HEK293 (cell line): ENCODE measurements at regions not wholly inside any gene's neighbourhood (a gene's known extent, or its start where the extent isn't known, plus 50 kb on each side); places are given as distances from the start of the nearest gene placed in this dataset.

ENCODE experiments used
- ZBTB20 ChIP-seq: fragments of 450-650 bp; formaldehyde crosslinking; IDR thresholded peaks from 2 replicates; pipeline ENCODE4 v1.5.1; 2016; ENCODE audit warnings: missing biosample characterization, missing genetic modification characterization
- ZNF121 ChIP-seq: fragments of 450-650 bp; formaldehyde crosslinking; IDR thresholded peaks from 2 replicates; pipeline ENCODE4 v1.5.1; 2016; ENCODE audit warnings: missing biosample characterization, missing genetic modification characterization
- ZNF202 ChIP-seq: fragments of 450-650 bp; formaldehyde crosslinking; IDR thresholded peaks from 2 replicates; pipeline ENCODE4 v1.5.1; 2016; ENCODE audit warnings: missing biosample characterization, missing genetic modification characterization, borderline replicate concordance
- ZNF433 ChIP-seq: fragments of 450-650 bp; formaldehyde crosslinking; IDR thresholded peaks from 2 replicates; pipeline ENCODE4 v1.5.1; 2016; ENCODE audit warnings: missing biosample characterization, missing genetic modification characterization, low read depth
- ZNF596 ChIP-seq: fragments of 450-650 bp; IDR thresholded peaks from 2 replicates; pipeline ENCODE4 v1.5.0; 2018; ENCODE audit warnings: missing biosample characterization, mild to moderate bottlenecking, missing genetic modification characterization, moderate library complexity
- TF ChIP-seq, protein P1 (sequence below): fragments of 450-650 bp; formaldehyde crosslinking; IDR thresholded peaks from 2 replicates; pipeline ENCODE4 v1.5.1; 2016; ENCODE audit warnings: missing biosample characterization, missing genetic modification characterization
- TF ChIP-seq, protein P2 (sequence below): fragments of 450-650 bp; formaldehyde crosslinking; IDR thresholded peaks from 2 replicates; pipeline ENCODE4 v1.5.1; 2016; ENCODE audit warnings: missing biosample characterization, missing genetic modification characterization

DNA sequence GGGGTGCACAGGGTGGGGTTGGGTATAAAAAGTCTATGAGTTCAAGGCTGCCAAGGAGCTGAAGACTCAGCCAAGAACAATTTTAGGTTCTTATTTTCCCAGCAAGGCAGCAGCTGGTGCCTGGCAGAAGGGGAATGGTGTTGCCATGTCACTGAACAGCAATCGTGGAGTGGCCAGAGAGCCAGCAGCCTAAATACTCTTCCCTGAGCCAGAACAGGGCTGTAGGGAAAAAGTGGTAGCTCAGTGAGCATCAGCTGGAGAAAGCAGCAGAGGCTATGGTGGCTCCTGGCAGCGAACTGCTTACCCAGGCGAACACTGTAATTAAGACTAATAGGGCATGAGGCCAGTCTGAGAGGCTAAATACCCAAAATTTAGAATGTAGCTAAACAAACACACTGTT lies 334.9 kb downstream of the RMST start:
- TF ChIP-seq, protein P1, sequence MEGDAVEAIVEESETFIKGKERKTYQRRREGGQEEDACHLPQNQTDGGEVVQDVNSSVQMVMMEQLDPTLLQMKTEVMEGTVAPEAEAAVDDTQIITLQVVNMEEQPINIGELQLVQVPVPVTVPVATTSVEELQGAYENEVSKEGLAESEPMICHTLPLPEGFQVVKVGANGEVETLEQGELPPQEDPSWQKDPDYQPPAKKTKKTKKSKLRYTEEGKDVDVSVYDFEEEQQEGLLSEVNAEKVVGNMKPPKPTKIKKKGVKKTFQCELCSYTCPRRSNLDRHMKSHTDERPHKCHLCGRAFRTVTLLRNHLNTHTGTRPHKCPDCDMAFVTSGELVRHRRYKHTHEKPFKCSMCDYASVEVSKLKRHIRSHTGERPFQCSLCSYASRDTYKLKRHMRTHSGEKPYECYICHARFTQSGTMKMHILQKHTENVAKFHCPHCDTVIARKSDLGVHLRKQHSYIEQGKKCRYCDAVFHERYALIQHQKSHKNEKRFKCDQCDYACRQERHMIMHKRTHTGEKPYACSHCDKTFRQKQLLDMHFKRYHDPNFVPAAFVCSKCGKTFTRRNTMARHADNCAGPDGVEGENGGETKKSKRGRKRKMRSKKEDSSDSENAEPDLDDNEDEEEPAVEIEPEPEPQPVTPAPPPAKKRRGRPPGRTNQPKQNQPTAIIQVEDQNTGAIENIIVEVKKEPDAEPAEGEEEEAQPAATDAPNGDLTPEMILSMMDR (tag by site-specific recombination), result no peak
- TF ChIP-seq ZBTB20 (no peak), ZNF121 (no peak), ZNF596 (no peak), ZNF433 (tag by site-specific recombination) (no peak), ZNF202 (tag by site-specific recombination) (no peak)
- TF ChIP-seq, protein P2, sequence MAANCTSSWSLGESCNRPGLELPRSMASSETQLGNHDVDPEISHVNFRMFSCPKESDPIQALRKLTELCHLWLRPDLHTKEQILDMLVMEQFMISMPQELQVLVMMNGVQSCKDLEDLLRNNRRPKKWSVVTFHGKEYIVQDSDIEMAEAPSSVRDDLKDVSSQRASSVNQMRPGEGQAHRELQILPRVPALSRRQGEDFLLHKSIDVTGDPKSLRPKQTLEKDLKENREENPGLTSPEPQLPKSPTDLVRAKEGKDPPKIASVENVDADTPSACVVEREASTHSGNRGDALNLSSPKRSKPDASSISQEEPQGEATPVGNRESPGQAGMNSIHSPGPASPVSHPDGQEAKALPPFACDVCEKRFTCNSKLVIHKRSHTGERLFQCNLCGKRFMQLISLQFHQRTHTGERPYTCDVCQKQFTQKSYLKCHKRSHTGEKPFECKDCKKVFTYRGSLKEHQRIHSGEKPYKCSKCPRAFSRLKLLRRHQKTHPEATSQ (tag by site-specific recombination), result no peak
